Nephron progenitor cell (in vitro differentiated cells): ENCODE measurements at regions not wholly inside any gene's neighbourhood (a gene's known extent, or its start where the extent isn't known, plus 50 kb on each side); places are given as distances from the start of the nearest gene placed in this dataset.
A peak's percentile ranks its signal among the peaks of the same experiment; 100 is the strongest.

ENCODE experiments used
- DNase-seq: peaks from one replicate; pipeline ENCODE4 v3.0.0; 2021
- H3K27ac Mint-ChIP-seq: 2 replicates; pipeline ENCODE4 v1.8.0; 2021; ENCODE audit warnings: mild to moderate bottlenecking, moderate library complexity, mixed read lengths
- H3K27me3 Mint-ChIP-seq: 2 replicates; pipeline ENCODE4 v1.8.0; 2021; ENCODE audit warnings: mild to moderate bottlenecking, low read depth, mixed read lengths; ENCODE audit not compliant: poor library complexity
- H3K36me3 Mint-ChIP-seq: 2 replicates; pipeline ENCODE4 v1.8.0; 2021; ENCODE audit warnings: low read depth, mixed read lengths
- H3K4me1 Mint-ChIP-seq: 2 replicates; pipeline ENCODE4 v1.8.0; 2021; ENCODE audit warnings: mixed read lengths
- H3K4me3 Mint-ChIP-seq: 2 replicates; pipeline ENCODE4 v1.8.0; 2021; ENCODE audit warnings: mild to moderate bottlenecking, moderate library complexity, mixed read lengths
- H3K9me3 Mint-ChIP-seq: 2 replicates; pipeline ENCODE4 v1.8.0; 2021; ENCODE audit warnings: mild to moderate bottlenecking, moderate library complexity, mixed read lengths
- TF ChIP-seq, protein P1 (sequence below): fragments of 200-600 bp; sonication (generic); IDR thresholded peaks from 2 replicates; pipeline ENCODE4 v1.5.0; 2021; ENCODE audit warnings: antibody characterized with exemption

DNA sequence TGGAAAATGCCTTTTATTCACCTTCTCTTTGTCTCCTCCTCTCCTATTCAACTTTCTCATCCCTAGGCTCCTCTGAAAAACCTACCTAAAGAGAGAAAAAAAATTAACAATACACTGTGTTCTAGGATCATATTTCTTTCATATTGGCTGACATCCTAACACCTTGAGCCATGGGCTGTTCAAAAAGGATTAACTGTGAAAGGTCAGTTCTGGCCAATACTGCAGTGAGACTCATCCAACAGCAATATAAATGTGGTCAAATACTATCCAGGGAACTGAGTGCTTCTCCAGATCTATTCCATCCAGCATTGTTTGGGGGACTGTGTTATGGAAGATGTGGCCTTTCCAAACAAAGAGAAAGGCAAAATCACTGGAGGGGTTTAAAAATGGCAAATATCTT is 131.1 kb upstream of the MOCS2 start:
- Mint-ChIP-seq H3K27ac (no peak overlapping the region), H3K4me1 (no peaks in the 10 kb centered on the region), H3K36me3 (no peaks in the 10 kb centered on the region), H3K27me3 (peaks cover 6% of the 10 kb centered on the region), H3K4me3 (no peak overlapping the region), H3K9me3 (no peaks in the 10 kb centered on the region)
- TF ChIP-seq, protein P1, sequence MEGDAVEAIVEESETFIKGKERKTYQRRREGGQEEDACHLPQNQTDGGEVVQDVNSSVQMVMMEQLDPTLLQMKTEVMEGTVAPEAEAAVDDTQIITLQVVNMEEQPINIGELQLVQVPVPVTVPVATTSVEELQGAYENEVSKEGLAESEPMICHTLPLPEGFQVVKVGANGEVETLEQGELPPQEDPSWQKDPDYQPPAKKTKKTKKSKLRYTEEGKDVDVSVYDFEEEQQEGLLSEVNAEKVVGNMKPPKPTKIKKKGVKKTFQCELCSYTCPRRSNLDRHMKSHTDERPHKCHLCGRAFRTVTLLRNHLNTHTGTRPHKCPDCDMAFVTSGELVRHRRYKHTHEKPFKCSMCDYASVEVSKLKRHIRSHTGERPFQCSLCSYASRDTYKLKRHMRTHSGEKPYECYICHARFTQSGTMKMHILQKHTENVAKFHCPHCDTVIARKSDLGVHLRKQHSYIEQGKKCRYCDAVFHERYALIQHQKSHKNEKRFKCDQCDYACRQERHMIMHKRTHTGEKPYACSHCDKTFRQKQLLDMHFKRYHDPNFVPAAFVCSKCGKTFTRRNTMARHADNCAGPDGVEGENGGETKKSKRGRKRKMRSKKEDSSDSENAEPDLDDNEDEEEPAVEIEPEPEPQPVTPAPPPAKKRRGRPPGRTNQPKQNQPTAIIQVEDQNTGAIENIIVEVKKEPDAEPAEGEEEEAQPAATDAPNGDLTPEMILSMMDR: no peak
- DNase-seq: no peak

DNA sequence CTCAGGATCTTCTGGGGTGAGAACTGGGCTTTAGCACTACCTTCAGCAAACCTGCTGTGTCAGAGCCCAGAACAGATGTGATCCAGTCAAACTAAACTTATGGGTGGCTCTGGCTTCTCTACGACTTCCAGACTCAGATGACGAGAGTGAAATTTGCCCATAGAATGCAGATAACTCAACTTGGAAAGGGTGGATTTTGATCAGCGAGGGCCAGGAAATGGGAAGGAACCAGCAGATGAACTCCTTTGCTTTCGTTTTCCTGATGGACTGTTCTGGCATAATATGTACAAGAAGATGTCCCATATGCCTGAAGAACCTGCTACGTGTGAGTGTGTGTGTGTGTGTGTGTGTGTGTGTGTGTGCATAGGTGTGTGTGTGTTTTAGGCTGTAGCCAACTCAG is 132.0 kb upstream of the MOCS2 start:
- Mint-ChIP-seq H3K4me1 (no peaks in the 10 kb centered on the region), H3K4me3 (no peak overlapping the region), H3K27ac (no peak overlapping the region), H3K9me3 (no peaks in the 10 kb centered on the region), H3K36me3 (no peaks in the 10 kb centered on the region), H3K27me3 (peaks cover 6% of the 10 kb centered on the region)
- TF ChIP-seq, protein P1: no peak
- DNase-seq: no peak

DNA sequence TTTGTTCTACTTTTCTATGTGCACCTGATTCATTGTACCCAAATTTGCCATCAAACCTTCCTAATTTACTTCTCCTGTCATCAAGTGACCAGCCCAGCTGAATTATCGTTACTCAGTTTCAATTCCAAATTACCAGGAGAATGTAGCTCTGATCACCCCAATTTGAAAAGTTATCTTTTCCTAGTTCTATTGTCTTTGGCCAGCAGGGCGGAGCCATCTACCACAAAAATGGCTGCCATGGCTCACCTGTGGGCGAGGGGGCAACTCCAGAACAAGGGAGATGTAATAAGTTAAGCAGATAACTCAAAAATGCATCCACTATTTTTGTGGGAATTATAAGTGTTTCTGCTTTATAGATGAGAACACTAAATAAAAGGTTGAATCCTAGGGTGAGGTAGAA is 133.8 kb upstream of the MOCS2 start:
- TF ChIP-seq, protein P1: no peak
- Mint-ChIP-seq H3K36me3 (no peaks in the 10 kb centered on the region), H3K4me3 (no peak overlapping the region), H3K27me3 (peaks cover 8% of the 10 kb centered on the region), H3K4me1 (no peaks in the 10 kb centered on the region), H3K9me3 (no peaks in the 10 kb centered on the region), H3K27ac (no peak overlapping the region)
- DNase-seq: no peak

DNA sequence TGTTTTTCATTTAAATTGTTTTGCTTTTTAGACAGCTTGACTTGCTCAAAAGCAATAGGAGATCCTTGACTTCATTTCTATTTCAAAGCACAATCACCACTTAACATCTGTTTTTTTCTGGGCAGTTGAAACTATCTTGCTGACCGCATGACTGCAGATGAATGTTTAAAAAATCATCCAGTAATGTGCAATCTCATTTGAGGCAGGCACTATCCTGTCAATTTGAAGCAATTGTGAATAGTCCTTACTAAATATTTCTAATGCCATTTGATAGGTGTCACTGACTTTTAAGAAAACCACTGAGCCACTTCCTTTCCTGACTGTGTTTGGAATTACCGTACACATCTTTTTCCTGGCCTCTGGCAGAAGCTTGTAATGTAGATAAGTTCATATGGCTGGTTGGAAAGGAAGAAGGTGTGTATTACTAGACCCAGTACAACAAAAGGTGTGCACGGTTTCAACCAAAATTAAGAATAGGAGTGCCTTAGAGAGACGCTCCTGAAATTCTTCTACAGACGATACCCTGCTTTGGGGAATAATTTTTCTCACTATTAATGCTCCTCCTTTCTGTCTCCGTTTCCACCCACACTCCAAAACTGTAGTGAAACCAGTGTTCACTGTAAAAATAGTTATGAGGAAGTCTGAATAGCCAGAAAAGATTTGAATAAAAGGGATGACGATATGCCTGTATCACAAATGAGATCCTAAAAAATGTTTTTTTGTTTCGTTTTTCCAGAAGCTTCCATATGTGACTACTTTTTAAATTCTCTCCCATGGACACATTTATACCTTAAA is 136.7 kb upstream of the MOCS2 start:
- Mint-ChIP-seq H3K27ac (no peak overlapping the region), H3K4me3 (no peak overlapping the region), H3K36me3 (no peaks in the 10 kb centered on the region), H3K4me1 (peaks cover 11% of the 10 kb centered on the region), H3K9me3 (no peaks in the 10 kb centered on the region), H3K27me3 (peaks cover 10% of the 10 kb centered on the region)
- TF ChIP-seq, protein P1: no peak
- DNase-seq: no peak

DNA sequence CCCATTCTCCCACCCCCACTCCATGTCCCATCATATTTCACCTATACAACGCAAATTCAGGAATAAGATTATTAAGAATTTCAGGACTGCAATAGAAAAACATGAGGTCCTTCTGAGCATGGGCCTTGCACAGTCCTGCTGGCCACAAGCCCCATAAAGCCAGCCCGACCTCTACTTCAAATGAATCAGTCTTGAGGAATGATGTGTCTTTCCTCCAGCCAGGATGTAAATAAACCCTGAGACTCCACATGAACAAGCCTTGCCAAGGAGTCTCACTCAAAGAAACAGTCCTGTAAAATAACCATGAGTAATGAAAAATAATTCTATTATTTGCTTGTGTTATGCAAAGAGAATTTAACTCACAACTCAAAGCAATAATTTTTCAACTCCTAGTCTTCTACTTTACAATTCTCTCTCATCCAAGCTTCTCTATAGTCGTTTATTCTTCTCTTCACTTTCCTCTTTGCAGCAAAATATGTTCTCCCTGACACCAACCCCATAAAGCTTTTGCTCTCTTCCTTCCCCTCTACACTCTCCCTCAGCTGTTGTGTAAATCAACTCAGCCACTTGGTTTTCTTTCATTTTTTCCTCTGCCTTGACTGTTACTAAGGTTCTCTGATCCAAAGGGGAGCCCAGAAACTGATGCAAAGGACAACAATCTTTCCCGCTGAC is 140.1 kb upstream of the MOCS2 start:
- H3K9me3 Mint-ChIP-seq: no peaks in the 10 kb centered on the region
- no peak for DNase-seq
- H3K4me1 Mint-ChIP-seq: peaks cover 11% of the 10 kb centered on the region
- H3K27me3 Mint-ChIP-seq: peaks cover 6% of the 10 kb centered on the region
- H3K4me3 Mint-ChIP-seq: no peak overlapping the region
- TF ChIP-seq, protein P1: no peak
- no peaks in the 10 kb centered on the region for H3K36me3 Mint-ChIP-seq
- H3K27ac Mint-ChIP-seq: peak overlapping the region; percentile 97

DNA sequence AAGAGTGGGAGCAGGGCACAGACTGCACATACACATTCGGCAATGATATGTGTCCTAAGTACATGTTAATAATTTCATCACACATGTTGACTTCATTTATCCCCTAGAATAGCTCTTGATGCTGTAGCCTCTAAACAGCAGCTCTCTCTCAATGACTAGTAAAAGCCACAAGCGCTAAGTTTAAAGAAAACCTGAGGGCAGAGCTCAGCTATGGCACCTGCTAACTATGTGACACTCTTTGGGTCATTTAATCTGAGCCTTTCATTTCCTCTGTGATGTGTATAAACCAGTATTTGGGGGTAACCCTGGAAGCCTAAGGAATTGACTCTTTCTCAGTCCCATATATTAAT is 140.6 kb upstream of the MOCS2 start:
- Mint-ChIP-seq H3K27ac (peak overlapping the region; percentile 97), H3K36me3 (no peaks in the 10 kb centered on the region), H3K27me3 (peaks cover 6% of the 10 kb centered on the region), H3K4me1 (peaks cover 11% of the 10 kb centered on the region), H3K9me3 (no peaks in the 10 kb centered on the region), H3K4me3 (no peak overlapping the region)
- TF ChIP-seq, protein P1: no peak
- no peak for DNase-seq
